T-helper 1 cell (primary cell): ENCODE measurements at regions not wholly inside any gene's neighbourhood (a gene's known extent, or its start where the extent isn't known, plus 50 kb on each side); places are given as distances from the start of the nearest gene placed in this dataset.
"Not testable (repeated sequence)": the region's sequence is repeated elsewhere in the genome, so short reads cannot be mapped to it uniquely, and the experiment has no call there.

Experiments used
- DNase-seq, 5 donors: peaks; one replicate each; pipeline ENCODE4 v3.0.0-alpha.2; 2012 to 2020

DNA sequence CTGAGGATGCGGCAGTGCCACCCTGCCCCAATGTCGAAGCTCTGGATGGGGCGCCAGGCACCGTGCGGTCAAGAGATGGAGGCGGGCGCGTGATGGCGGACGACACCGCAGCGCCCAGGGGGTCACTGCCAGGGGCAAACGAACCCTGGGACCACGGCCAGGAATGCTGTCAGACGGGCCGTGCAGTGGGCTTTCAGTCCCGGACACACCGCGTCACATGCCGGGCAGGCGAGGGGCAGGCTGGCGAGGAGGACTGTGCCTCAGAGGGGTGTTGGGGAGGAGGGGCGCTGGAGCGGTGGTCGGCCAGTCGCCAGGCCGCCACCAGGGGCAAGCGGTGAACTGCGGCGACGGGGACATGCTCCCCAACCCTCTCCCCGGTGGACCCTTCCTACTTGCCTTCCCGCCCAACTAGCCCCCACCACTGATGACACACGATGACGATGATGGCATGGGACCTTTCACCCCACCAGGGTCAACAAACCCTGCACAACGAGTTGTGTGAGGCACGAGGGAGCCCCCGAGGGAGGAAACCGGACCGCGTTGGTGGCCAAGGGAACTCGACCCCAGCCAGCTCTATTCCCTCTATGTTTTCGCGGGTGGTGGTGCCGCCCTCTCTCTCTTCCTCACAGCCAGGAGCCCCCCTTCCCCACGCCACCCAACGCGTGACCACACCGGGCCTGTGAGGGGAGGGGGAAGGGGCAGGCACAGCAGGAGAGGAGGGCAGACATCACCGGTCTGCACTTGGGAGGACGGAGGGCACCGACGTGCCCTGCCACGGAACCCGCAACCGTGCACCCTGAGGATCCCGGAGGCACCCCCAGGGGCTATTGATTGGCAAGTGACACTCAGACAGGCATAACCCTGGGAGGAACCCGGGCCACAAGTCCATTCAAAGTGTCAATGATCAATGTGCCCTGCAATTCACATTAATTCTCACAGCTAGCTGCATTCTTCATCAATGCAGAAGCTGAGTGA is 1960.9 kb upstream of the DEFB115 start:
- DNase-seq, result no peak

DNA sequence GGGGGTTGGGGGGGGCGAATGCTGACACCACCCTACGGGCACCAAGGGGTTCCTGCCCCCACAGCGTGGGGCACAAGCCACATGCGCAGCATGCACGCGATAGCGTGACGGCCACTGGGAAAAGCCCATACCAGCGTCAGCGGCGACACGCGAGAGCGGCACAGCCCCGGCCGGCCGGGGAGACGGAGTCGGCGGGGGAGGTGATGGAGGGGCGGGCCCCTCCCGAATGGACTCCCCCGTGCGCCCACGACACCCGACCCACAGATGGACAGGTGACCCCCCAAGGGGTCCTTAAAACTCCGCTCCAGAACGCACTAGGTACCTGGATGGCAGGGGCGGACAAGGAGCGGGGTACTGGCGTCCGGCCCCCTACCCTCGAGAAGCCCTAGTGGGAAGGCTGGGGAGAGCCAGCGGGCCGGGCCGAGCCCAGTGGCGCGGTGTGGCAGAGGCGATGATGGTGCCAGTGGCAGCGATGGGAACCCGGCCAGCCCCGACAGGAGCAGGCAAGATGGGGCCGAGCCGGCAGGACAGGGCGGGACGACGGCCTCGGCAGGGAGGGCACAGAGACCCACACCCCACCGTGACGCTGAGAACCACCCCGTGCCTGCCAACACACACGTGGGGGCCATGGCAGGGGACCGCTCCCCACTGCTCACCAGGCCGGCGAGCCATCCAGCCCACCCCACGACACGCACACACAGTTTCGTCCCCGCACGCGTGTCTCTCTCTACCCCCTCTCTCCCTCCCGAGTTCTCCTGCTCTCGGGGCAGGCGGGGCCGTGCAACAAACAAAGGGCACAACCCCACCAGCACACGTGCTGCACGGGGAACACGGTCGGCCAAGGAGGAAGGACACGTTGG is 1959.8 kb upstream of the DEFB115 start:
- no peak for DNase-seq

DNA sequence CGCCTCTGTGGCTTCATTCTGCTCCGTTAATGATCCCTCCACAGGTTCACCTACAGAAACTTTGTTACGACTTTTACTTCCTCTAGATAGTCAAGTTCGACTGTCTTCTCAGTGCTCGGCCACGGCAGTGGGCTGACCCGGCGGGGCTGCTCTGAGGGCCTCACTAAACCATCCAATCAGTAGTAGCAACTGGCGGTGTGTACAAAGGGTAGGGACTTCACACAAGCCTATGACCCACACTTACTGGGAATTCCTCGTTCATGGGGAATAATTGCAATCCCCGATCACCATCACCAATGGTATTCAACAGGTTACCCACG is 1959.2 kb upstream of the DEFB115 start:
- no peak for DNase-seq

DNA sequence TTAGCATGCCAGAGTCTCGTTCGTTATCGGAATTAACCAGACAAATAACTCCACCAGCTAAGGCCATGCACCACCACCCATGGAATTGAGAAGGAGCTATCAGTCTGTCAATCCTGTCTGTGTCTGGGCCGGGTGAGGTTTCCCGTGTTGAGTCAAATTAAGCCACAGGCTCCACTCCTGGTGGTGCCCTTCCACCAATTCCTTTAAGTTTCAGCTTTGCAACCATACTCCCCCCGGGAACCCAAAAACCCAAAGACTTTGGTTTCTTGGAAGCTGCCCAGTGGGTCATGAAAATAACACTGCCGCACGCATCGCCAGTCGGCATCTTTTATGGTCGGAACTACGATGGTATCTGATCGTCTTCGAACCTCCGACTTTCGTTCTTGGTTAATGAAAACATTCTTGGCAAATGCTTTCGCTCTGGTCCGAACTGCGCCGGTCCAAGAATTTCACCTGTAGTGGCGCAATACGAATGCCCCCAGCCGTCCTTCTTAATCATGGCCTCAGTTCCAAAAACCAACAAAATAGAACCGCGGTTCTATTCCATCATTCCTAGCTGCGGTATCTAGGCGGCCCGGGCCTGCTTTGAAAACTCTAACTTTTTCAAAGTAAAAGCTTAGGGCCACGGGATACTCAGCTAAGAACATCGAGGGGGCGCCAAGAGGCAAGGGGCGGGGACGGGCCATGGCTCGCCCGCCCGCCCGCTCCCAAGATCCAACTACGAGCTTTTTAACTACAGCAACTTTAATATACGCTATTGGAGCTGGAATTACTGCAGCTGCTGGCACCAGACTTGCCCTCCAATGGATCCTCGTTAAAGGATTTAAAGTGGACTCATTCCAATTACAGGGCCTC is 1958.5 kb upstream of the DEFB115 start:
- DNase-seq, result no peak

DNA sequence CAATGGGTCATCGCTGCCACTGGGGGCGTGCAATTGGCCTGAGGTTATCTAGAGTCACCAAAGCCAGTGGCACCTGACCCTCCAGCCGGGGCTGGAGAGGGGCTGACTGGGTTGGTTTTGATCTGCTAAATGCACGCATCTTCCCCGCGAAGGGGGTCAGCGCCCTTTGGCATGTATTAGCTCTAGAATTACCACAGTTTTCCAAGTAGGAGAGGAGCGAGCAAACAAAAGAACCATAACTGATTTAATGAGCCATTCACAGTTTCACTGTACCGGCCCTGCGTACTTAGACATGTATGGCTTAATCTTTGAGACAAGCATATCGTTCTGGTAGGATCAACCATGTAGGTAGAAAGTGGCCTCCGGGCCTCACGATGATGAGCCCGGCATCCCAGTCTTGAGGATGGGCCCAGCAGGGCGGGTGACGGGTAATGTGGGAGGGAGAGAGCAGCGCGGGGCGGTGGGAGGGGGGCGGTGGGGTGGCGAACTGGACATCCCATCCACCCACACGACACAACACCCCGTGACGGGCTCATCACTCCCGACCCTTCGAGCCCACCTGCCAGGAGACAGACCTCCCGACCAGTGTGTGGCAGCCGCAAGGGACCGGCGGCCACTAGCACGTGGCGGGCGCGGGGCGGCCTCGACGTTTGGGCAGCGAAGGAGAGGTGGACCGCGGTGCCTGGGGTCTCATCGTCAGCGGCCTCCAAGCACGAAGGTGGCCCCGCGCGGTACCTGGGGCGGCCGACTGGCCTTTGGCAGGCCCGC is 1957.5 kb upstream of the DEFB115 start:
- DNase-seq, result no peak

DNA sequence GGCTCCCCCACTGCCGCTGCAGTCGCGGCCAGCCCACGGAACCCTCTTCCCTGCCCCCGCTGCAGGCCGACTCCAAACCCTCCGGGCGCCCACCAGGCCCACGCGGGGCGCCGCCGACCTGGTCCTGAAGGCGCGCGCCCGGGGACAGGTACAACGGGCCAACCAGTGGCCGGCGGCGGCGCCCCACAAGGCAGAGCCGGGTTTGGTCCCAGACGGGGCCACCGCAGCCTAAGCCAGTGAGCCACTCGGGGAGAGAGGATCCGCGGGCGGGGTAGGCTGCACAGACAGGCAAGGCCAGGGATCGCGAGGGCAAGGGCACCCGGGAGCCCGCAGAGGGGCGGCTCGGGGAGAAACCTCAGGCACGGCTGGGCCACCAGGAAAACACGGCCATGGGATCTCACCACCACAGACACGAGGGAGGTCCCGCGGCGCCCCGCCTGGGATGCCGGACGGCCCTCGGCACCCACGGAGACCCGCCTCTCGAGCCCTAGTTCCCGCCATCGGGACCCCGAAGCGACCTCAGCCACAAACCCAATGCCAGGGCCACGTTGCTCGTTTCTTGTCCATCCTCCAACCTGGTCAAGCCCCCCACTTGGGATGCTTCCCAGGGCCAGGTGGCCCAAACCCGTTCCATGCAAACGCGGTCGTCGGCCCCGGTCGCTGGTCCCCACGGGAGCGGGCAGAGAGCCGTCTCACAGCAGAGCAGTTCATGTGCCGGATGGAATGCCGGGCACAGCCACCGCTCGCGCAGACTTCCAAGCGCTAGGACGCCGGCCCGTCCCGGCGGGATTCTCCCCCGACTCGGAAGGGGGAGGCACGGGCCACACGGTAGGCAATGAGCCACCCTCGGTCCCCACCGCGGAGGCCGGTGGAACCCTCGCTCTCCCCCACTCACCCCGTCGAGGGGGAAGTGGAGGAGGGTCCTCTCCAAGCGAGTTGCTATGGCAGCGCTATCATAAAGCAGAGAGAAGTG is 1956.6 kb upstream of the DEFB115 start:
- DNase-seq, result no peak

DNA sequence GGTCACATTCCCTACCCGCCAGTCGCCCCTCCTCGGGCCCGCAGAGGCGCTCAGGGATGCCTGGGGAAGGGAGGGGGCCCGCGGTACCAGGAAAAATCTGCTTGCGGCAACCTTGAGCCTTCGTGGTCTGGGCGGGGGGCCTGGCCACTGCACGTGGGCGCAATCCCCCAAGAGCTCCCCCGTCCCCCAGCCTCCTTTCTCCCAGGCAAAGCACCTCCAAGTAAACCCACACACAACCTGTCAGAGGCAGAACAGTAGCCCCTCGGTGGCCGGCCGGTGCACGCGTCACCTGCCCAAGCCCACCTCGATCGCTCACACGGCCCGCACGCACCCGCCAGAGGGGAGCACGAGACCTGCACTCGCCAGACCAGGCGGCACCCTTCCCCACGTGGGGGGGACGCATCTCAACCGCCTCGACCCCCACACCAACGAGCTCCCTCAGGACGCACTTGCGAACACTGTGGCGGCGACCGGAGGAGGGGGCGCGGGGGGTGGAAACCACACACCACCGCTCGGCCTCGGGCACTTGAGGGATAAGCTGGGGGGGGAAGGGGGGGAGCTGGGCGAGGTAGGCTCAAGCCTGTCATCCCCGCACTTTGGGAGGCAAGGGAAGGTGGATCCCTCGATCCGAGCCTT is 1955.7 kb upstream of the DEFB115 start:
- DNase-seq, result no peak

DNA sequence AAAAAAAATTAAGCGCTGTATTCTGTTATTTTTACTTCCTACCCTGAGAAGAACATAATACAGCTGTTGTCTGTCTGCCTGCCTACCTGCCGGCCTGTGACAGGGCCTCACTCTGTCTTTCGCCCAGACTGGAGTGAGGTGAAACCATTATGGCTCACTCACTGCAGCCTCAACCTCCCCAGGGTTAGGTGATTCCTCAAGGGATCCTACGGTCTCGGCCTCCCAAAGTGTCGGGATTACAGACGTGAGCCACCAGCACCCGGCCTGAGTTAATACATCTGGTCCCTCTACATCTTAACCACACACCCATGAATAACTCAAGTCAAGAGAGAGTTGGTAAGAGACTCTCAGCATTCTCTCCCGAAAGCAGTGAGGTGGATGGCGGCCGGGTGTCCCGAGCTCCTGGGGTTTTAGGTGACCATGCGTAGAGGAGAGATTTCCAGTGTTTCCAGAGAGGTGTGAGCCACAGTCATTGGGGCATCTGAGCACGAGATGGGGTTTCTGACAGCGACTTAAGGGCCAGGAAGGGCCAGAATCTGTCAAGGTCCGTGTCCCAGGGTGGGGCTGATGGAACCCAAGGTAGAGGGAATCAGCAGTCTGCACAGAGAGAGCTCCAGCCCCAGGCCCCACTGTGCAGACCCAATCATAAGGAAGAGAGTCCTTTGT is 1954.4 kb upstream of the DEFB115 start:
- DNase-seq, result no peak

DNA sequence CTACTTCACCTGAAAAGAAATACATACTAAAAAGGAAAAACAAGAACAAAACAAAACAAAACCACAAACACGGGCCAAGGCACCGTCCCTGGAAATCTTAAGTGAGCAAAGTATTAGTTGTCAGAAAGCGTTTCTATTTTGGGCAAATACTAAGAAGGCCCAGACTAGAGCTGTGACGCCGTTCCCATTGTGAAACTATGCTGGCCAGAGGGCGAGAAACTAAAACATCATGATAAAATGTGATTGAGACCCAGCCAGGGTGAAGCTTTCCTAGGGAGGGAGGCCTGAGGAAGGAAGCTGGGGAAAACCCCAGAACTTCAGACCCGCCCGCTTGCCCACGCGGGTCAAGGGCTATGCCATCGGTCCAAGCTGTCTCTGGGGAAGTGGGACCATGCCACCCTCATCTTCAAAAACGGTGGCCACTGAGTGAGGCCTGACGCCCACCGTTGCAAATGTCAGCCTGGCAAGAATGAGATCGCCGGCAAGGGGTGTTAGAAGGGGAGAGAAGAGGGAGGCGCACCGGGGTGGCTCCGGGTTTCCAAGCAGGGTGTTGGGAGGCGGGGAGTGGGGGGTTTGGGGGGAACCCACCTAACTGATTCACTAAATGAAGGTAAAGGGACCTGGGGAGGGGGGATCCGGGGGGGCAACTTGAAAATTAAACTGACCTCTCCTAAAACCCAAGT is 1950.9 kb upstream of the DEFB115 start:
- peak in 1 of 5 donors; percentile 10 for DNase-seq

DNA sequence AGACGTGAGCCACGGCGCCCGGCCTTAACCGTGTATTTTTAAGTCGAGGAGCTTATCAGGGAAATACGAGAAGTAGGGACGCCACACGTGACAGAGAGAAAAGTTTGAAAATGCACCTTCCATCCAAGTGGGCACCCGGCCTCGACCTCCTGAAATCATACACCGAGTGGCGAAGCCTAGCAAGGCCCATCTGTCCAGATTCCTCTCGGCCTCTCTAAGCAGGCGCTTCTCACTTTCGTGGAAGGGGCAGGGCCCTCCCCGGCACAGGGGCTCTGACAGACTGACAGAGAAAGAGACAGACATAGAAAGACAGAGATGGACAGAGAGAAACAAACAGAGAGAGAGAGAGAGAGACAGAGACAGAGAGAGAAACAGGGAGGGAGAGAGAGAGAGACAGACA is 1950.0 kb upstream of the DEFB115 start:
- DNase-seq, result not testable (repeated sequence)

DNA sequence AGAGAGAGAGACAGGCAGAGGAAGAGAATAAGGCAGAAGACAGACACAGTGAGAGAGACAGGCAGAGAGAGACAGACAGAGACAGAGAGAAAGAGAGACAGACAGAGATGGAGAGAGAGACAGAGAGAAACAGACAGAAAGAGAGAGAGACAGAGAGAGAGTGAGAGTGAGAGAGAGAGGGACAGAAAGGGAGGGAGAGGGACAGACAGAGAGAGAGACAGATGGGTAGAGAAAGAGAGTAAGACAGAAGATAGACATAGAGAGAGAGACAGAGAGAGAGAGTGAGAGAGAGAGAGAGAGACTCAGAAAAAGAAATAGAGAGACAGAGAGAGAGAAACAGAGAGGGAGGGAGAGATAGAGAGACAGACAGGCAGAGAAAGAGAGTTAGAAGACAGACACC is 1948.5 kb upstream of the DEFB115 start:
- DNase-seq, result not testable (repeated sequence)

DNA sequence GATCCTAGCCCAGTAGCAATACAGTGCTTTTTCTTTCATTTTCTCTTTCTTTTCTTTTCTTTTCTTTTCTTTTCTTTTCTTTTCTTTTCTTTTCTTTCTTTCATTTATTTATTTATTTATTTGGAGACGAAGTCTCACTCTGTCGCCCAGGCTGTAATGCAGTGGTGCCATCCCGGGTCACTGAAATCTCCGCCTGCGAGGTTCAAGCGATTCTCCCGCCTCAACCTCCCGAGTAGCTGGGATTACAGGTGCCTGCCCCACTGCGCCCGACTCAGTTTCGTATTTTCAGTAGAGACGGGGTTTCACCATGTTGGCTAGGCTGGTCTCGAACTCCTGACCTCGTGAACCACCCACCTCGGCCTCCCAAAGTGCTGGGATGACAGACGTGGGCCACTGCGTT is 1948.0 kb upstream of the DEFB115 start:
- DNase-seq, result not testable (repeated sequence)

DNA sequence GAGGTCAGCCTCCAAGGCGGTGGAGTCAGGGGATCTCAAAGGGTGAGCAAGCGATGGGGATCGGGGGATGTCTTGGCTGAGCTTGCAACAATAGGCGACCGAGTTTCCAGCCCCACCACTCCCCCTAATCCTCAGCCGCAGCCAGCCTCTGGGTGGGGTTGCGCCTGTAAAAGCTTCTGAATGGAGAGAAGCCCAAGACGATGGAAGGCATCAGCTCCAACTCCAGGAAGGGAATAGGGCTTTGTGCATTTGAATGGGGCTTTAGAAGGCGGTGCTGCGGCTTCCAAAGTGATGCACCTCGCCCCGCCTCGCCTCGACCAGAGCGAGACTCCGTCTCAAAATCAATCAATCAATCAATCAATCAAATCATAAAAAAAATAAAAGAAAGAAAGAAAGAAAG is 1946.4 kb upstream of the DEFB115 start:
- not testable (repeated sequence) for DNase-seq

DNA sequence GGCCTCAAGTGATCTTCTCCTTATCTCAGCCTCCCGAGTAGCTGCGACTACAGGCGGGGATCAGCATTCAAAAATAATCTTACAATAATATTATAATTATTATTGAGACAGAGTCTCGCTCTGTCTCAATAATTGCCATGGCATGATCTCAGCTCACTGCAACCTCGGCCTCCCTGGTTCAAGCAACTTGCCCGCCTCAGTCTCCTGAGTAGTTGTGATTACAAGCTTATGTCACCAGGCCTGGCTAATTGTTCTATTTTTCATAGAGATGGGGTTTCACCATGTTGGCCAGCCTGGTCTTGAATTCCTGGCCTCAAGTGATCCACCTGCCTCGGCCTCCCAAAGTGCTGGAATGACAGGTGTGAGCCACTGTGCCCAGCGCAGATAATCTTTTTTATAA is 1944.8 kb upstream of the DEFB115 start:
- DNase-seq, result not testable (repeated sequence)

DNA sequence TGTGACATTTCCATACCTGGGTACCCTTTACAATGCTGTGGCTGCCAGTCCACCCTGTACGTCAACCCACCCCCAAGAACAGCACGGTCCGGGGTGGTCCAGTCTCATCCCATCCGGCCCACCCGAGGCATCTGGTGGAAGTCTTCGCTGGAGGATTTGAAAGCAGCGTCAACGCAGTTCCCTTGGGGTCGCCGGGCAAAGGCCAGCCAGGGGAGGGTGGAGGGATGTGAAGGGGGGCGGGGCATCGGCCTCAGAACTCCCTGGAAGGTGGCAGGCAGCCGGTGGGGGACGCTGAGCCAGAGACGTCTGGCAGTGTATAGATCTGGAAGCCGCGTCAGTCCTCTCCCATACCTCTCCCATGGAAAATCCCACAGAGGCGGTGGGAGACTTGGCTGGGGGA is 1944.0 kb upstream of the DEFB115 start:
- no peak for DNase-seq

DNA sequence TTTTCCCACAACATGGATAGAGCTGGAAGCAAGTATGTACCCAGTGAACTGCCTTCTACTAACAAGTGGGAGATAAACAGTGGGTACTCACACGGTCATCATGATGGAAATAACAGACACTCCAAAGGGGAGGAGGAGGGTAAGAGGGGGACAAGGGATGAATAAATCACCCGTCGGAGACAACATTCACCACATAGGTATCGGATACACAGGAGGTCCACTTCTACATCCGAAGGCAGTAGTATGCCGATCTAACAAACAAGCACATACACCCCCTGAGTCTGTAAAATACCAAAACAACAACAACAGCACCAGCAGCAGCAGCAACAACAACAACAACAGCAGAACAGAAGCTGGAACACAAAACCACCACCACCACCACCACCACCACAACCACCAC is 1943.2 kb upstream of the DEFB115 start:
- DNase-seq, result no peak

DNA sequence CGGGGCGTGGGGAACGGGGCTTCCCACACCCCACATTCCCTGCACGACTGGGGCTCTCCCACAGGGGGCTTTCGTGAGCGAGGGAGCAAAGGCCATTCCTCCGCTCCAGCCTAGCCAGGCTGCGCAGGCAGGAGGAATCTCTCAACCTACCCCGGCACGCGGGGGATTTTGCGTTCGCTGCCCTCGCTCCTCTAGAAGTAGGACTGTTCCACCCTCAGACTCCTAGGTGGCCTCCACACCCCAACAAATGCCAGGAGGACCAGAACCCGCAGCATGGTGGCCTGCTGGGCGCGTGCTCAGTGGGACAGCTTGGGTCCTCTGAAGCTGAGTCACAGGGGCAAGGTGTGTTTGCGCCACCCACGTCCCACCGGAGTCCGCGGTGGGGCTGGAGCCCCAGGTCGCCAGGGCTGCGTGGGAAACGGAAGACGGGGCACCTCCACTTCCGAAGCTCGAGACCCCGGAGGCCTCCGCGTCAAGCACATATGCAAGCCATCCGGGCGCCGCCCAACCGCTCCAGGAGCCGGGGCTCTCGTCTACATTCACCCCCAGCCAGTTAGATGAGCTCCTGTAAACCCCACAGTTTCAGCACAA is 1938.5 kb upstream of the DEFB115 start:
- DNase-seq, result no peak

DNA sequence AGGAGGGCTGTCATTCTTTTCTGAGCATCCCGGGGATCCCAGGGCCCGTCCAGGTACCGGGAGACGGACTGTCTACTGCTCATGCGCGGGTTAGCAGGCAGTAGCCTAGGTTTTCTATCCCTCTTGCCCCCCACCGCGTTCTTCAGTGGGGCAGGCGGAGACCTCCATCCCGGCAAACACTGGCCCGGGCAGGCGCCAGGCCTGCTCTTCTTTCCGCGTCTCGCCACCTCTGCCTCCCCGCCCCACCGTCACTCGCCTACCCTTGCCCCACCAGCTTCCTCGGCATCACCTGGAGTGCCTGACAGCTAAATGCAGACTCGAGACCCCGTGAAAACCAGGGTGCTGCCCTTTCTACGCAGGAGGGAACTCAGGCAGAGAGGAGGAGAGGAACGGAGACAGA is 1937.7 kb upstream of the DEFB115 start:
- no peak for DNase-seq
